Erythroblast (primary cell): ENCODE measurements at regions not wholly inside any gene's neighbourhood (a gene's known extent, or its start where the extent isn't known, plus 50 kb on each side); places are given as distances from the start of the nearest gene placed in this dataset.

Experiments used
- GATA1 ChIP-seq: IDR thresholded peaks from 2 replicates; pipeline ENCODE4 v1.6.1; 2011; ENCODE audit warnings: low read depth, mild to moderate bottlenecking, control low read depth, low read length, moderate library complexity
- POLR2A ChIP-seq: IDR thresholded peaks from 2 replicates; pipeline ENCODE4 v1.6.1; 2011; ENCODE audit warnings: mild to moderate bottlenecking, low read length

DNA sequence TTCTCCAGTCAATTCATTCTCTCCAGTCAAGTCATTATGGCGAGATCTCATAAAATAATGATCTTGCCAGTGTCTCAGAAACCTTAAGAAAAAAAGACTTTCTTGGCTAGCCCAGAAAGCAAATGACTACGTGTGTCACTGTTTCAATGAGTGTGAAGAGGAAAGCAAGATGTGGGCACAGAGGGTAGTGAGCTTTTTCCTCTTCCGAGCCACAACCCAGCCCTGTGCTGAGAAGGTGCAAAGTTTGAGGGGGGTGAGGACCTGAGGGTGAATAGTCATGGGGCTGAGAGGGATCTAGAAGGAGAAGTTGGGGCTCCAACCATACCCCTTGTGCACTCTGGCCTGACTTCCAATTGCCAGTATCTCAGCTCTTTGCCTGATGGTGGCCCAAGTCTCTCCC lies 85.6 kb upstream of the EGFL6 start:
- TF ChIP-seq POLR2A (no peak), GATA1 (no peak)
